Nephron progenitor cell (in vitro differentiated cells): ENCODE measurements at regions not wholly inside any gene's neighbourhood (a gene's known extent, or its start where the extent isn't known, plus 50 kb on each side); places are given as distances from the start of the nearest gene placed in this dataset.

Experiments used
- DNase-seq: peaks from one replicate; pipeline ENCODE4 v3.0.0; 2021
- H3K27ac Mint-ChIP-seq: 2 replicates; pipeline ENCODE4 v1.8.0; 2021; ENCODE audit warnings: mild to moderate bottlenecking, moderate library complexity, mixed read lengths
- H3K27me3 Mint-ChIP-seq: 2 replicates; pipeline ENCODE4 v1.8.0; 2021; ENCODE audit warnings: mild to moderate bottlenecking, low read depth, mixed read lengths; ENCODE audit not compliant: poor library complexity
- H3K36me3 Mint-ChIP-seq: 2 replicates; pipeline ENCODE4 v1.8.0; 2021; ENCODE audit warnings: low read depth, mixed read lengths
- H3K4me1 Mint-ChIP-seq: 2 replicates; pipeline ENCODE4 v1.8.0; 2021; ENCODE audit warnings: mixed read lengths
- H3K4me3 Mint-ChIP-seq: 2 replicates; pipeline ENCODE4 v1.8.0; 2021; ENCODE audit warnings: mild to moderate bottlenecking, moderate library complexity, mixed read lengths
- H3K9me3 Mint-ChIP-seq: 2 replicates; pipeline ENCODE4 v1.8.0; 2021; ENCODE audit warnings: mild to moderate bottlenecking, moderate library complexity, mixed read lengths
- TF ChIP-seq, protein P1 (sequence below): fragments of 200-600 bp; sonication (generic); IDR thresholded peaks from 2 replicates; pipeline ENCODE4 v1.5.0; 2021; ENCODE audit warnings: antibody characterized with exemption

DNA sequence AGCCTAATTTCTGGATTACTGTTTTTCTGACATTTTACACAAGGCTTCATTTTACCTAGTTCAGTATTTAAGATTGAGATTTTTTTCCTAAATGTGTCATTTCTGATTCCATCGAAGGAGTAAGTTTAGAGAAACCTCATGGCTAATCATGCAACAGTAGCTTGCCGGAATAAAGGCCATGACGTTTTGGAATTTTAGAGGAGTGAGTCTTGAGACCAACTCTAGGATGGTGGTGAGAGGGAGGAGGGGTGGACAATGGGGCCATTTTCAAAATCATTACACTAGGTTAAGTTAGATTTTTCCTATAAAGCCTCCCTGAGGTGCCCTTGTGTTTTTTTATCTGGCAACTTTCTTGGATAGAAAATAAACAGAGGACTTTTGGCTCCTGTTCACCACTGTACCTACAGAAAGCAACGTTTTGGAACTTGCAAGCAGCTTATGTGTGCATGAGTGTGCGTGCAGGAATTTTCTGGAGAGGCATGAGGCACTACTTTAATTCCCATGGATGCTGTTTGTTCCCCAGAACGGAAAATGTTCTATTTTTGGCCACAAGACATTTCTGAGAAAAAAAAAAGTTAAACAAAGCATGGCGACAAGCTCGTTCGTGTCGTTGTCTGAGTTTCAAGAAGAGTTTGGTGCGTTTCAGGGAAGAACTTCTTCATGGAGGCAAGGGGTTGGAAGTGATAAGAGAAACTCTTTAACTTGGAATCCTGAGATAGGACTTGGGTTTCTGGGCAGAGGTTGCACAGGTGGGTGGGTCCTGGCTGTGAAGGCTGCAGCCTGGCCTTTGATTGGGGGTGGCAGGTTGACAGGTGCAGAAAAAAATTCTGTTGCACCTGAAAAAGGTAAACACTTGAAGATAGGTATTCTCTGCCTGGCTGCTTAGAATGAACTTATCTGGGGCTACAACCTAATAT lies 178.1 kb downstream of the PTEN start:
- Mint-ChIP-seq H3K27me3 (no peaks in the 10 kb centered on the region), H3K4me3 (no peak overlapping the region), H3K27ac (peak overlapping the region; percentile 14), H3K36me3 (no peaks in the 10 kb centered on the region), H3K4me1 (peaks cover 9% of the 10 kb centered on the region), H3K9me3 (peaks cover 24% of the 10 kb centered on the region)
- no peak for DNase-seq
- TF ChIP-seq, protein P1, sequence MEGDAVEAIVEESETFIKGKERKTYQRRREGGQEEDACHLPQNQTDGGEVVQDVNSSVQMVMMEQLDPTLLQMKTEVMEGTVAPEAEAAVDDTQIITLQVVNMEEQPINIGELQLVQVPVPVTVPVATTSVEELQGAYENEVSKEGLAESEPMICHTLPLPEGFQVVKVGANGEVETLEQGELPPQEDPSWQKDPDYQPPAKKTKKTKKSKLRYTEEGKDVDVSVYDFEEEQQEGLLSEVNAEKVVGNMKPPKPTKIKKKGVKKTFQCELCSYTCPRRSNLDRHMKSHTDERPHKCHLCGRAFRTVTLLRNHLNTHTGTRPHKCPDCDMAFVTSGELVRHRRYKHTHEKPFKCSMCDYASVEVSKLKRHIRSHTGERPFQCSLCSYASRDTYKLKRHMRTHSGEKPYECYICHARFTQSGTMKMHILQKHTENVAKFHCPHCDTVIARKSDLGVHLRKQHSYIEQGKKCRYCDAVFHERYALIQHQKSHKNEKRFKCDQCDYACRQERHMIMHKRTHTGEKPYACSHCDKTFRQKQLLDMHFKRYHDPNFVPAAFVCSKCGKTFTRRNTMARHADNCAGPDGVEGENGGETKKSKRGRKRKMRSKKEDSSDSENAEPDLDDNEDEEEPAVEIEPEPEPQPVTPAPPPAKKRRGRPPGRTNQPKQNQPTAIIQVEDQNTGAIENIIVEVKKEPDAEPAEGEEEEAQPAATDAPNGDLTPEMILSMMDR: no peak

DNA sequence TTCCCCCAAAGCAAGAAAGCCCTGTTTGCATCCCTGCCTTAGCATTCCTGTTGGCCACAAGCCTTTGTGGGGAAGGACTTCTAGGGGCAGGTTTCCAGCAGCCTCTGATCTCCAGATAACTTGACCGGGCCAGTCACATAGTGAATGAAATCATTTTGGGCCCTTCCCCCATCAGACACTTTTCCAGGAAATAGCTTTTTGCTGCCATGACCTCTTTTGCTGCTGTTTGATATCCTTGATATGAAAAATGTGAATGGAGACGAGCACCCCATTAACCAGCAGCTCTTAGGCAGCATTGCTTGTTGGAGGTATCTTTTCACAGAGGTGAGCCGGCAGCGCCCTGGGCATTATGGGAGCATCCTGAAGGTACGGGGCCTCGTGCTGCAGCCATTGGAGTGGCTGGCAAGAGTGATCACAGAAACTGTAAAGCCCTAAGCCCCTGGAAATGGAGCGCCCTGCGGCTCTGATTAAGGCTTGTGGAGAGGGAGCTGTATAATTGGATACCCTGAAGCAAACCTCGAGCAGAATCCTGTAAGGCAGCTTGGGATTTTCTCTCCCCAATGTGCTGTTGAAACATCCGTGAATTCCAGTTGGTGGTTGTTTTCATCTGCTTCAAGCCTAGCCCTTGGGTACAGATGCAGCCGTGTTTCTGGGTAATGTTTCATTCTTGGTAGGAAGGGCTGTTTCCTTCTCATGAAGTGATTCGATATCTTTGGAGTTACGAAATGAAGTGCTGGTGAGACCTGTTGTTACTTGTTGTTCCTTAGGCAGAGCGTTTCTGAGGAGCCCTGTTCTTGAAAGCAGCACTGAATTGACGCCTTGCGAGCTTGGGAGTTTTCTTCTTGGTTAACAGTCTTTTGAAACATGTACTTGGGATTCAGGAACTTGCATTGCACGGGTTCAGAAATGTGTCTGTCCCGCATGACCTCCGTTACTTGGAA lies 179.0 kb downstream of the PTEN start:
- Mint-ChIP-seq H3K9me3 (peaks cover 24% of the 10 kb centered on the region), H3K4me1 (peaks cover 9% of the 10 kb centered on the region), H3K27ac (peak overlapping the region; percentile 47), H3K27me3 (no peaks in the 10 kb centered on the region), H3K4me3 (no peak overlapping the region), H3K36me3 (no peaks in the 10 kb centered on the region)
- TF ChIP-seq, protein P1: no peak
- DNase-seq: no peak

DNA sequence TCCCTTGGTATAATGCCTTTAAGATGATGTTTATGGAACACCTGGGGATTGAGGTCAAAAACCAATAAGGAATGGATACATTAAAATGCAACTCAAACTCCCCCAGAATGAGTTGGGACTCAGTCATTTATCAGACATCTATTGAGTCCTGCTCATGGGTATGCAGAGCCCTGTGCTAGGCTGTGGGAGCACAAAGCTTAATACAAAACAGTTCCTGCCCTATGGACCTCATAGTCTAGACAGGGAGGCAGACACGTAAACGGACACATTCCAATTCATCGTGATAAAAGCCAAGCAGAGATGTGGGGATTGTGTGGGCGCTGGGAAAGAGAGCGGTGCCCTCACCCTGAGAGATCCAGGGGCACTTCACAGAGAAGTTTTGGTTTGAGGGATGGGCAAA lies 181.7 kb downstream of the PTEN start:
- peaks cover 9% of the 10 kb centered on the region for H3K4me1 Mint-ChIP-seq
- no peak for DNase-seq
- no peak overlapping the region for H3K4me3 Mint-ChIP-seq
- TF ChIP-seq, protein P1: no peak
- peaks cover 20% of the 10 kb centered on the region for H3K9me3 Mint-ChIP-seq
- no peaks in the 10 kb centered on the region for H3K36me3 Mint-ChIP-seq
- H3K27ac Mint-ChIP-seq: no peak overlapping the region
- no peaks in the 10 kb centered on the region for H3K27me3 Mint-ChIP-seq

DNA sequence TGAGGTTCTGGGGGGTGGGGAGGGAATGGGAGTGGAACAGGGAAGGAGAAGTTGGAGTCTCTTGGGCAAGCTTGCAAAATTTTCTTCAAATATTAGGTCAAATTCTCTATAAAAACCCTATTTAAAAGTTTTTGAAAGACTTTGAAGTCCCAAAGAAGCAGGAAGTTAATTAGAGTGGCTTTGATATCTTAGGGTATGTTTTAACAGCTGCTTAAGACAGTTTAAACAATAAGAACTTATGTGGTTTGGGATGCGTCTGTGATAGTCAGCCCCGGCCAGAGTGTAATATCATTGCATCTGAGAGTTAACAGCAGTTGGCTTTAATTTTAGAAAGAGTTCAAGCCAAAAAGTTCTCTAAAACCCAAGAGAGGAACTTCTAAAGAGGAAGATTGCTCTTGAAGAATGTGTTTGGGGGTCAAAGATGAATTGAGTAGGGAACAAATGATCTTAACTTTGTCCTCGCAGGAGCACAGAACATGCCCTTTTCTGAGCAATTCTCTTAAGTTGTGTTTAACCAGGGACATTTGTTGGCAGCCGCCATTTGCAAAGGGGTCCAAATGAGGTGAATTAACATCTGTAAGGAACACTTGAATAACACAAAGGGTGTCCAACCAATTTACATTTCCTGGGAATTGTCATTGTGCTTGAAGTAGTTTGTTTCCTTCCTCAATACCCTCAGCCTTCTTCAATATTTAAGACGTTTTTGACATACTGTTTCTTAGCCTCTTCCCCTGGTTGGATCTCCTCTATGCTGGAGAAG lies 182.4 kb downstream of the PTEN start:
- no peak overlapping the region for H3K27ac Mint-ChIP-seq
- no peaks in the 10 kb centered on the region for H3K27me3 Mint-ChIP-seq
- peaks cover 20% of the 10 kb centered on the region for H3K9me3 Mint-ChIP-seq
- H3K4me1 Mint-ChIP-seq: peaks cover 9% of the 10 kb centered on the region
- no peaks in the 10 kb centered on the region for H3K36me3 Mint-ChIP-seq
- DNase-seq: no peak
- no peak overlapping the region for H3K4me3 Mint-ChIP-seq
- TF ChIP-seq, protein P1: no peak

DNA sequence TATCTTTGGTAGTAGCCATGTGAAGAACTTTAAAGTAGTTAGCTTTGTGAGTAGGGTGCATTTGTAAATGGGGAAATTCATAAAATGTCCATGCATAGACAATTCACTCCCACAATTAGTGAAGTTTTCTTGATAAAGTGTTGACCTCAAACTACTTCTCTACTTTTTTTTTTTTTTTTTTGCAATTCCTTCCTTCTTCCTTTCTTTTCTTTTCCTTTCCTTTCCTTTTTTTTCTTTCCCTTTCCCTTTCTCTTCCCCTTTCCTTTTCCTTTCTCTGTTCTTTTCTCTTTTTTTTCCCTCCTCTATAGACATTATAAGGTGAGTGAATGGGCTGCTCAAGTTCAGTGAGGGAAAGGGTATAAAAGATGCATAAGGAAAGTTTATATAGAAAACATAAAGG lies 184.2 kb downstream of the PTEN start:
- Mint-ChIP-seq H3K27ac (no peak overlapping the region), H3K36me3 (no peaks in the 10 kb centered on the region), H3K9me3 (peaks cover 7% of the 10 kb centered on the region), H3K4me1 (peaks cover 9% of the 10 kb centered on the region), H3K4me3 (no peak overlapping the region), H3K27me3 (no peaks in the 10 kb centered on the region)
- TF ChIP-seq, protein P1: no peak
- no peak for DNase-seq
